HepG2 (cell line): ENCODE measurements at regions not wholly inside any gene's neighbourhood (a gene's known extent, or its start where the extent isn't known, plus 50 kb on each side); places are given as distances from the start of the nearest gene placed in this dataset.

Experiments
- ASH2L ChIP-seq: fragments of 300-600, 200-600 bp; sonication (generic); IDR thresholded peaks from 2 replicates; pipeline ENCODE4 v1.7.0; 2017; ENCODE audit warnings: low read depth, mild to moderate bottlenecking, moderate library complexity, mixed read lengths, low read length; ENCODE audit not compliant: insufficient read length
- ATF1 ChIP-seq: IDR thresholded peaks from 2 replicates; pipeline ENCODE4 v1.6.1; 2016; ENCODE audit warnings: mild to moderate bottlenecking, control low read depth
- EZH2 ChIP-seq: conservative IDR thresholded peaks from 2 replicates; pipeline ENCODE4 v1.6.1; 2012; ENCODE audit warnings: mild to moderate bottlenecking, low read depth, low read length, moderate library complexity
- TCF7L2 ChIP-seq: IDR thresholded peaks from 2 replicates; pipeline ENCODE4 v1.6.1; 2011; ENCODE audit warnings: mild to moderate bottlenecking, low read depth, low read length, moderate library complexity
- TRIM24 ChIP-seq: sonication (generic); formaldehyde crosslinking; IDR thresholded peaks from 2 replicates; pipeline ENCODE4 v1.8.0; 2022; ENCODE audit warnings: mild to moderate bottlenecking, missing genetic modification reagents
- ZFP36 ChIP-seq: fragments of 150-350 bp; IDR thresholded peaks from 2 replicates; pipeline ENCODE4 v1.6.1; 2018; ENCODE audit warnings: borderline replicate concordance, low read length, low read depth; ENCODE audit not compliant: partially characterized antibody
- ZNF672 ChIP-seq: sonication (generic); formaldehyde crosslinking; IDR thresholded peaks from 2 replicates; pipeline ENCODE4 v1.8.1; 2022; ENCODE audit warnings: missing genetic modification reagents
- ZNF839 ChIP-seq: sonication (generic); formaldehyde crosslinking; IDR thresholded peaks from 2 replicates; pipeline ENCODE4 v1.4.0; 2020; ENCODE audit warnings: missing genetic modification reagents, mild to moderate bottlenecking, borderline replicate concordance
- TF ChIP-seq, protein P1 (sequence below): IDR thresholded peaks from 2 replicates; pipeline ENCODE4 v1.6.1; 2016; ENCODE audit warnings: mild to moderate bottlenecking, missing biosample characterization, missing genetic modification reagents
- TF ChIP-seq, protein P2 (sequence below): IDR thresholded peaks from 2 replicates; pipeline ENCODE4 v1.6.1; 2016; ENCODE audit warnings: low read depth

GRCh38 chr12:89157413-89157812 is 194.9 kb downstream of the DUSP6 start:
- TF ChIP-seq, protein P1, sequence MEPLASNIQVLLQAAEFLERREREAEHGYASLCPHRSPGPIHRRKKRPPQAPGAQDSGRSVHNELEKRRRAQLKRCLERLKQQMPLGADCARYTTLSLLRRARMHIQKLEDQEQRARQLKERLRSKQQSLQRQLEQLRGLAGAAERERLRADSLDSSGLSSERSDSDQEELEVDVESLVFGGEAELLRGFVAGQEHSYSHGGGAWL (CRISPR knock-in tag): no peak
- TF ChIP-seq ATF1 (CRISPR knock-in tag): no peak
- no peak for TF ChIP-seq ZNF672 (CRISPR knock-in tag)
- no peak for TF ChIP-seq TRIM24 (CRISPR knock-in tag)
- no peak for TF ChIP-seq EZH2
- no peak for TF ChIP-seq ASH2L
- no peak for TF ChIP-seq ZNF839 (CRISPR knock-in tag)
- TF ChIP-seq ZFP36: no peak
- TF ChIP-seq TCF7L2: no peak
- TF ChIP-seq, protein P2, sequence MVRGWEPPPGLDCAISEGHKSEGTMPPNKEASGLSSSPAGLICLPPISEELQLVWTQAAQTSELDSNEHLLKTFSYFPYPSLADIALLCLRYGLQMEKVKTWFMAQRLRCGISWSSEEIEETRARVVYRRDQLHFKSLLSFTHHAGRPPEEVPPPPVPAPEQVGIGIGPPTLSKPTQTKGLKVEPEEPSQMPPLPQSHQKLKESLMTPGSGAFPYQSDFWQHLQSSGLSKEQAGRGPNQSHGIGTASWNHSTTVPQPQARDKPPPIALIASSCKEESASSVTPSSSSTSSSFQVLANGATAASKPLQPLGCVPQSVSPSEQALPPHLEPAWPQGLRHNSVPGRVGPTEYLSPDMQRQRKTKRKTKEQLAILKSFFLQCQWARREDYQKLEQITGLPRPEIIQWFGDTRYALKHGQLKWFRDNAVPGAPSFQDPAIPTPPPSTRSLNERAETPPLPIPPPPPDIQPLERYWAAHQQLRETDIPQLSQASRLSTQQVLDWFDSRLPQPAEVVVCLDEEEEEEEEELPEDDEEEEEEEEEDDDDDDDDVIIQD: no peak
